NCI-H2171 treated with DMSO at 0.1 percent for 48 hours (cell line): ENCODE measurements at regions not wholly inside any gene's neighbourhood (a gene's known extent, or its start where the extent isn't known, plus 50 kb on each side); places are given as distances from the start of the nearest gene placed in this dataset.

ENCODE experiments used
- DNase-seq: peaks from one replicate; lab custom pipeline; 2025; lab: John Stamatoyannopoulos, UW

DNA sequence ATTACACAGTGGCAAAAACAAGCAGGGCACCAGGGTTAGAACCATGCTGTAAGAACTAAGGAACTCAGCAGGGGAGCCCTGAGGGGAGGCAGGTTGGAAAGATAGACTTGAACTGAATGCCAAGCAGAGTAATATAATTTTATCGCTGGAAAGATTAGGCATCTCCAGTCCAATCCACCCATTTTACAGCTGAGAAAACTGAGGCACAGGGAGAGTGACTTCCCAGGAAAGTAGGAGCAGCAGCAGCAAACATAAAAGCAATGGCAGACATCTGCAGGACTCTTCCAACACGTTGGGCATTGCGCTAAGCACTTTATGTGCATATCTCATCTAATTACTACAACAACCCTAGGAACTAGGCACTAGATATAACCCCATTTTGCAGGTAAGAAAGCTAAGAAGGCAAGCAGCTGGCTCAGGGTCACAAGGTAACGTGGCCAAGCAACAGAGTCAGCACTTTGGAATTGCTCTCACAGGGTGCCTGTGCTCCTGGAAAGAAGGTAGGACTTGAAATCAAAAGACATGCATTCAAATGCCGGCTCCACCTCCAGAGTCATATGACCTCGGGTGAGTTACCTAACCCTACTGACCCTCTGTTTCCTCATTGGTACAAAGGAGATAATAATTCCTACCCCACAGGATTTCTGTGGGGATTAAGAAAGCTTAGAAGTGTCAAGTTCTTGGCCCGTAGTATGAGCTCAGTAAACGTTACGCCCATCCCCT is 215.3 kb downstream of the BARX2 start:
- no peak for DNase-seq

DNA sequence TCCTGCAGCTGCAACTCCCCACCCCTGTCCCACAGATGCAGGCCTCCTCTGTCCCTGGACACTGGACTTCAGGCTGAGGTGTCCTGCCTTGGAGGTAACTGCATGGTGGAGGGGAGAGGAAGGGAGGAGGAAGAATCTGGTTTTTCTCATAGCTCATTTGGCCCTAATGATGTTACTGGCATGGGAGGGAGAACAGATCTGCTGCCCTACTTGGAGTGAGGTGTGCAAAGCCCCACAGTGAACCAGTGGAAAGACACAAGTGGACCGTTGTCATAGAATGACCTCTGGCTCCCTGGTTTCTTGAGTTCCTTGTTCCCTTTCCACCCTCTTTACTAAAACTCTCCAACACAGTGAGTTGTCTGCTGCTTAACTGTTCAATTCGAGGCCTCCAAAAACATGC is 215.9 kb downstream of the BARX2 start:
- DNase-seq = no peak

DNA sequence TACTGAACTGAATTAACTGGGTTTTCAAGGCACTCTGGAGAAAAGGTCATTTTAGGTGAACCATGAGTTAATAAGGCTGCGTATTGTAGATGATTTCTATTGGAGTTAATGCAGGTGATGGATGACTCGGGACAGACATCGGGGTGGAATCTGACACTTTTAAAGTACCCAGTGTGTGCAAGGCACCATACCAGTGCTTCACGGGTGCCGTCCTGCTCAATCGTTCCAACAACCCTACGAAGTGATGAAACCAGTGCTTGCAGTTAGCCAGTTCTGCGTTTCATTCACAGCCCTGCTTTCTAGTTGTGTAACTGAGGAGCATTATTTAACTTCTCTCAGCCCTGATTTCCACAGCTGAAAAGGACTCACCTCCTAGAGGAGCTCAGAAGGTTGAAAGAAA is 216.5 kb downstream of the BARX2 start:
- DNase-seq = no peak

DNA sequence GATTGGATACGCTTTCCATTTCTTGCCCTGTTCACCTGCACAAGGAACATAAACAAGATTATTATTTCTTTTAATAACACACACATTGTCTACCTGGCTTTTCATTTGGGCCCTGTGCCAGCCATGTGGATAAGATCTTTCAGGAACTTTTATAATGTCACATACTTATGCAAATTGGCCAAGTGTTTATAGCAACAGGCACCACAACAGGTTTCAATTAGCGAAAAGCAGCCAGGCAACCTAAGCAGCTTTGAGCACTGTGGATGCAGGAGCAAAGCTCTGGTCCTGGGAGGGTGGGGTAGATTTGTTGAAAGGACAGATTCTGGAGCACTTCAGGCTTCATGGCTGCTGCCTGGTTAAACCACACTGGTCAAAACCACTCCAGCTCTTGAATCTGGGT is 217.4 kb downstream of the BARX2 start:
- DNase-seq = no peak

DNA sequence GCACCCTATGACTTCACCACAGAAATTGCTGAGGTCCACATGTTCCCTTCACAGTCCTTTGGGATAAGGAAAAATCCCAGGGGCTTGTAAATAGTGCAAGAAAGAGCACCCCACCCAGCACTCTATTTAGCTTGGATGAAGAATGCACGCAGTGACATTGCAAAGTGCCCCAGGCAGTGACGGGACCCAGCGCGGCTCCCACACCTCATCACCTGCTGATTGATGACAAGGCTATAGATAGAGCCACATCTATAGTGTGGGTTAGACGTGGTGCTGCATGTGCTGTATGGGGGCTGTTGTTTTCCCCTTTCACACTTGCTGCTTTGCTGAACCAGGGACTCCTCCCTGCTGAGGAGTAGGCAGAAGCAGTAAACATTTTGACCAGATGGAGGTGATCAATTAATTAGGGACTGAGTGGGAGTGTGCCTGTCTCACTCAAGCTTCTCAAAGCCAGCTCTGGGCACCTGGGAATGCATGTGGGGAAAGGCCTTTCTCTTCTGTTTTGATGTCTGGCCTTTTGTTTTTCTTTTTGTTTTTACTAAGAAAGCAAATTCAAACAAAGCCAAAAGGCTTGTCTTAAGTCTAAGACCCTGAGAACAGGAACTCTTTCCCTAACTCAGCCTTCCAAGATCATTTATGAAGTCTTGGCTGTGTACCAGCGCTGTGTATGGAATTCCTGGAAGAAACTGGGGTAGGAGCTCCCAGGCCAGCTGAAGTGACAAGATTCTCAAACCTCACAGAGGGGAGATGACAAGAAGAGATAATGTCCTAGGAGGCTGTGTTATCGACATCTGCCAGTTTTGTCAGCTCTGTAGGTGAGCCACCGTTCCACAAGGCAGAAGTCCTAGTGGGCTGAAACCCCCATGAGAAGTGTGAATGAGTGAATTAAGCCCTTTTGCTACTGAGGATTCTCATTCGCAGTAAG is 219.7 kb downstream of the BARX2 start:
- DNase-seq = no peak

DNA sequence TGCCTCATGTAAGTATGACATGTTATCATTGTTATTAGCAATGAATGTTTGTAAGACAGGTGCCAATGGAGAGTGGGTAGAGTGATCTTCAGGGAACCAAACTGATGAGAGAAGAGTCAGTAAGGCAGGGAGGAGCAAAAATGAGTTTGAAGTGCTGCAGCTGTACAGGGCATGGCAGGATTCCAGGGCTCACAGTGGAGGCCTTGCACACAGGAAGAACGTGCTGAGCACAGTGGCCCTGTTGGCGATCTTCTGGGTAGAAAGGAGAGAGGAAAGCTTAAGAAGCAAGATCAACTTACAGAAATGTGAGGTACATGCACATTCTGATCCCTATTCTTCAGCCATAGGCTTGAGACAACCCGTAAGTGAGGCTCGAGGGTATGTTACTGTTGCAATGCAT is 219.3 kb upstream of the TMEM45B start:
- no peak for DNase-seq

DNA sequence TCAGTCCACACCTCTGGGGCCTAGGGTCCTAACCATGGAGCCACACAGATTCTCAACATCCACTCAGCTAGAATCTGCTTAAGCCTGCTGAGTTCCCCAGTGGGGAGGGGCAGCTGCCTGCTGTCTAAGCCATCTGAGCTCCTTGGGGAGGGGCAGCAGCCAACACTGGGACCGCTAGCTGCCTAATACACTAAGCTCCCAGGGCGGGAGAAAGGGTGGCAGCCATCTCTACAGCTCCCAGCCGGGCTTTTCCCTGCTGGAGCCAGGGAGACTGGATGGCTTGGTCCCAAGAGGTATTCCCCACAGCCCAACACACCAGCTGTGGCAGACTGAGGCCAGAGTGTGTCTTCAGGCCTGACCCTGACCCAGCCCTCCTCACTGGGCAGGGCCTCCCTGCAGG is 217.3 kb upstream of the TMEM45B start:
- no peak for DNase-seq

DNA sequence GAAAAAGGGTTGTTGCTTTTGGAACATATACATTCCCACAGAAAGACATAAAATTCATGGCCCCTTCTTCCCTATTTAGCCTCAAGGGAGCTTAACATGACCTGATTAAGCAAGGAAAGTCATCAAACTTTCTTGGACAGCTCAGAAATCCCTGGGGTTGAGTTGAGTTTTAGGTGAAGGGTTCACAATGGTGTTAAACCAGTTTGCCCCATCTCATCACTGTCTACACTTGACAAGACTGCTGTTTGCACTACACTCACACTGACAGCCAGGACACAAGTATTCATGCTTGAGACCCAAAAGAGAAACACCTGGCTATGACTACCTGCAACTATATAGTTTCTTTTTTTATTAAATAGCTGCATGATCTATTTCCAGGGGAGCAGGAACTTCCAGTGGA is 209.8 kb upstream of the TMEM45B start:
- DNase-seq = no peak

DNA sequence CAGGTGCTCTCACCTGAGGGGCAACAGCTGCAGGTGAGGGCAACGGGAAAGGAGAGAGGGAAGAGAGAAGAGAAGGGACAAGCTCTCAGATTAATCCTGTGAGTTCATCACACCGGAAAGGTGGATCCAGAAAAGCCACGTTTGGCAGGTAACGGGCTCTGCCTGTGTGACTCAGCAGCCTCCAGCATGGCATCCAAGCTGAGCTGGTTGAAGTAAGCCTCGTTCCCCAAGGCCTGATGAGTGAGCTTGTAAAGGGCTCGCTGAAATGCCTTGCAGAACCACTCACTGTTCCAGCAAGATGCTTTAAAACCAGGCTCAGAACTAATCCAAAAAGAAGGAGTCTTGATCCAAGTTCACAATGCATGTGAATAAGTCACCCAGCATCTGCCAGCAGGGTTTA is 206.9 kb upstream of the TMEM45B start:
- DNase-seq = no peak

DNA sequence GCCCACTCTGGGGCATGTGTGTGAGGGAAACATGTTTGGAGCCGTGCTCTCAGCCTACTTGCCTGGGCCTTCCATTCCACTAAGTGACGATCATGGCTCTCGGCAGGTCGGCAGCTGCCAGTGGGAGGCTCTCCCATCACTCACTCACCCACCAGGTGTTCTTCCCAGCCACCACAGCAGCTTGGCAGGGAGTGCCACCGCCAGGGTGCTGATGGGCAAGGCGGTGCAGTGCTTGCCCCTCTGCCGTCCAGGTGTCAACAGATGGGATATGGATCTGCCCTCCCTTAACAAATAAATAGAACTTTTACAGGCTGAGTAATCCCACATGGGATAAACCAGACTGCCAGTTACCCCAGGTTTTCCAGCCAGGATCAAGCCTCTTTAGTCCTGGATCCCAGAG is 205.5 kb upstream of the TMEM45B start:
- peak; percentile 4 for DNase-seq

DNA sequence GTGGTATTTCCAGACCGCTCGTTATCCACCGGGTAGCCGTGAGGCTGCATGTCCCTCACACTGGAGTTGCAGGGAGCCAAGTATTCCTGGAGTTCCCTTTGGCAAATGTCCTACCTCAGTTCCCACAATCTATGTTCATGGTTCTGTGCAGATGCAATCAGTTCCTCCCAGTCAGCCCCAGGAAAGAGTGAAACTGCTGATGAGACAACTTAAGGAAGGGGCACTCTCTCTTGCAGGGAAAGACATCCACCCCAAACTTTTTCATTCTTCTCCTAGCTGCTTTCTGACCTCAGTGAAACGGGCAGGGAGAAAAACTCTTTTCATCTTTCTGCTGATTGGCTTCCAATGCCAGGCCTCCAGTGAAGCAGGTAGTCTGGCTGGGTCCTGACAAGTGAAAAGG is 205.1 kb upstream of the TMEM45B start:
- DNase-seq = no peak

DNA sequence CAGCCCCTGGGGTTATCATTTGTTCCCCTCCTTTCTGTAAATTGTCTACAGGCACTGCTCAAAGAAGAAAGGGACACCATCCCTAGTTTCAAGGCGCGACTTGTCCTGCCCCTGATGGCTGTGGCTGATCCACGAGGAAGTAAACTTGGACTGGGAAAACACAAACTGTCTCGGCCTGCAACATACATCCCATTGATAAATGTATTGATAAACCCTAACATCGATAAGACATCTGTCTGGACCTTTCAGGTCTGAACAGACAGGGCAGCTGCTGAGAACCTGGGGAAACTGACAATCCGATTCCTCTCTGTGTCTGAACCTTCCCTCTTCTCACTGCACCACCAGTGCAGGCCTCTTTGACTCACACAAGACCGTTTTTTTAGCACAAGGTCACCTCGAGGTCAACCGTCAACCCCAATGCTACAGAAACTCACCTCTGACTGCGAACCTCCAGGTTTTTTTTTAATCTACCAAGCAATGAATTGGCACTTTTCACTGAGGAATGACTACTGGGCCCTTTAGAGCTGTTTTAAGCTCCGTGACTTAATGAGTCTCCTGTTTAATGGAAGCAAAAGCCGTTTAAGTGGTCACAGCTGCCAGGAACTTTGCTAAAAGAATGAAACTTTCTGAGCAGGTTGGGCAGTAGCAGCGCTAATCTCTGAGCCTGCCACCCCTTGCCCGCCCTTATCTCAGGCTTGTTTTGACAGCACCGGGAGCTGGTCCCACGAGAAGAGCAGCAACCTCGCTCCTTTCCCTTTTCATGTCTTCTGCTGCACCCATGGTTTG is 203.8 kb upstream of the TMEM45B start:
- no peak for DNase-seq

DNA sequence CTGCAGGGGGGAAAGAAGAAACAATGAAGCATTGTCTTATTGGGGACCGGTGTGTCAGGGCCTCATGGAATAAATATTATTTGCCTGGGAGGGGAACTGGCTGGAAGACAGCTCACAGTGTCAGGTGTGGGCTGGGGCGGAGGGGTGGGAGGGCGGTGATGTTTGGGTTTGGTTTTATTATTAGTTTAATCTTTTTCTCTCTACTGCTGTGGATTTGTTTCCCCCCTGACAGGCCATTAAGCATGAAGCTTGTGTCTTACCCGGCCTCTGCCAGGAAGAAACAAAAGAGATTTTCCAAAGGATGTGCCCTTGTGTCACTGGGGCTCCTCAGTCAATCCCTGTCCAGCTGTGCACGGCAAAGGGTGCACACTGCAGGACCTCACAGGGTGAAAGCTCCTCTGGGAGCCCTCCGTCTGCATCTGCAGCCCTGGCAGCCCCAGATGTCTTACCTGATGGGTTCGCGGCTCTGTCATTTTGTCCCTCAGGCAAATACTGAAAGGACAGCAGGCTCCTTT is 203.1 kb upstream of the TMEM45B start:
- DNase-seq = no peak

DNA sequence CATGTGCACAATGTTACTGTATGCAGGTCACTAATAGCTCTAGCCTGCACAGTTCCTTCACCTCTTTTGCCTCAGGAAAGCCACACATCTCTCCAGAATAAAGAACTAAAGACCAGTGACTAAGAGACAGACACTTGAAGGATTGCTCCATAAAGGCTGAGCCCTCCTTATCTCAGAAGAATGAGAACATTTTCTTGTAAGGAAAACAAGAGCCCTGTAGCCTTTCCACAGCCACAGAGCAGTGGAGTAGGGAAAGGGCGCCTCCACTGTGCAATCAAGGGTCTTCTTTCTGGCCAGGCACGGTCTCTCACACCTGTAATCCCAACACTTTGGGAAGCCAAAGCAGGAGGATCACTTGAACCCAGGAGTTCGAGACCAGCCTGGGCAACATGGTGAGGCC is 202.6 kb upstream of the TMEM45B start:
- DNase-seq = no peak

DNA sequence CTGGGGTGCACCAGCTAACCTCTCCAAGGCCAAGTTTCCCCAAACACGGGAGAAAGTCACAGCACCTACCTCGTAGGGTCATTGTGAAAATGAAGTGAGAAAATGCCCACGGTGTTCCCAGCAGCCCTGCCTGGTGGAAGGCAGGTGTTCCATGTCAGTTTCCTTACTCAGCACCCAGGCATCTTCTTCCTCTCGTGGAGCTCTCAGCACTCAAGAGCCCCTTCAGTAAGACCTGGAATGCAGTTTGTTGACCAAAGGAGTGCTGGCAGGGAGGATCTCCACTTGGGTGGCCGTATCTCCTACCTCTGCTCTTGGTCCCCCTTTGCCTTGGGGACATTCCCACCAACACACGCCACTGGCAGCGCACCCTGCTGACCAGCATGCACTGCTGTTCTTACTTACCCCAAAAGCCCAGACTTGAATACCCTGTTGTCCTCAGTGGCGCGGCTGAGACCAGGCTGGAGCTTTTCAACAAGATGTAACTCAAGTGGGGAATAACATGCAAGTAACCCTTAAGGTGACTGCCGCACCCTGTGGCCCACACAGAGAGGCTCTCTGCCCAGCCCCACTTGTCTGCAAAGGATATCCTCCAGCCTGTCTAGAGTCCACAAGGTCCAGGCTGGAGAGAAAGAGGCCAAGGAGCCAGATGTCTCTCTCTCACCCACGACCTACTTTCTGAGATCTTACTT is 201.2 kb upstream of the TMEM45B start:
- DNase-seq = no peak

DNA sequence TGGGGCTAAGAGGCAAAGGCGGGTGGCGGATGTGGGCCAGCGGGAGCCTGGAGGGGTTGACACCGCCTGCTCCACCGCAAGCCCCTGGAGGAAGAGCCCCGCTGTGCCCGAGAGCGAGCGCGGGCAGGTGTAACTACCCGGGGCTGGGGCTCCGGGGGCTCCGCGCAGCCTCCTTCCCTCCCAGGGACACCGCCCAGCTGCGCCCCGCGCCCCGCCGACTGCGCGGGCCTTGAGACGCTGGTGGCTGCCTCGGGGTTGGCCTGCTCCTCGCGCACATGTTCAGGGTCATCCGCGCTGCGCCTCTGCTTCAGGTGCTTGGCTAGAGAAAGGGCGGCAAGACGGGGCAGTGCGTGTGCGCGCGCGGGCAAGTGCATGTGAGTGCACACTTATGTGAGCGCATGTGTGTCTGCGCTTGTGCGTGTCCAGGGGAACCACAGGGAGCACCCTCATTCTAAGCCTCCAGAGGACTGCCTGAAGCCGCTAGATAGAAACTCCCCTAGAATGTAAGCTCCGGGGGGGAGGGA is 197.5 kb upstream of the TMEM45B start:
- no peak for DNase-seq

DNA sequence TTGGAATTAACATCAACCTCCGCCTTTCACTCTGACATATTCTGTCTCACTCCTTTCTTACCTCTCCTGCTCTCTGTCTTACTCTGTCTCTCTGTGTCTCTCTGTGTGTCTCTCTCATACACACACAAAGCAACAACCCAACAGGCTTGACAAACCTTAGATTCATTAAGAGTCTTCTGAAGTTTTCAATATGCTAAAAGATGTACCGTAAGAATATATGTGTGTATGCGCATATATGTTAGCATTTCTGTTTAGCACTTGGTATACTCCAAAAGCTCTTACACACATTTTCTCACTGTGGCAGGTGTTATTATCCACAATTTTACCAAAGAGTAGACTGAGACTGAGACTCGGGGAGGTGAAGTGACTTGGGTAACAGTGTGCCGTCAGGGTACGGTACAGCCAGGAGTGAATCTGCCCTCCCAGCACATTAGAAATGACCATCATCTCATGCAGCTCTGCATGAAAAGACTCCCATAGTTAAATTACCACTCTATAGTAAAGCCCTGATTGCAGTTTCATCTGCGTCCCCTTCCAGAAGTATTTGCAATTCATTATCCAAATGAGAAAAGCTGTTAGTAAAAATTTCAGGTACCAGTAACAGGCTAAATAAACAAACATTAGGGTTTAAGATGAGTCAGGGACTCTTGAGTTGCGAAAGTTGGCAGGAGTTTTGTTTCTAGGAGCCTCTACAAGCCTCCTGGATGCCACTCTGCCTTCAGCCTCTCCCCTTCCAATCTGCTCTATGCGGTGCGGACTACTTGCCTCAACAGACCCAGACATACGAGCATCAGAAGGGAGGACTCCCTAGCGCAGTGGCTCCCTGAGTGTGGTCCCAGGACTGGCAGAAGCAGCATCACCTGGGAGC is 195.2 kb upstream of the TMEM45B start:
- no peak for DNase-seq

DNA sequence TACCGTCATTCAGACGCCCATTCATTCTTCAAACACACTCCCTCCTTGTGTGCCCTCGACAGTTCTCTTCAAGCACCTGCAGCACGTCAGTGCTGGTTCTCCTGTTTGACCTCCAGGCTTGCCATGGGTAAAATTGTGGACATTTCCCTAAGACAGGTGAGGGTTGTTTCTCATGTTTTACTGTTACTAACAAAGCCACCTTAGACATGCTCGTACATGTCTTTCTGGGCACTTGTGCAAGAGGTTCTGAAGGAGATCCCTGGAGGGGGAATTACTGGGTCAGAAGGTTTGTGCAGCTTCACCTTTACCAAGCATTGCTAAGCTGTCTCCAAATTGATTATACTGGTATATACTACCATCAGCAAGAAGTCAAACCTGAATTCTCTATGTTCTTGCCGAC is 189.7 kb upstream of the TMEM45B start:
- no peak for DNase-seq

DNA sequence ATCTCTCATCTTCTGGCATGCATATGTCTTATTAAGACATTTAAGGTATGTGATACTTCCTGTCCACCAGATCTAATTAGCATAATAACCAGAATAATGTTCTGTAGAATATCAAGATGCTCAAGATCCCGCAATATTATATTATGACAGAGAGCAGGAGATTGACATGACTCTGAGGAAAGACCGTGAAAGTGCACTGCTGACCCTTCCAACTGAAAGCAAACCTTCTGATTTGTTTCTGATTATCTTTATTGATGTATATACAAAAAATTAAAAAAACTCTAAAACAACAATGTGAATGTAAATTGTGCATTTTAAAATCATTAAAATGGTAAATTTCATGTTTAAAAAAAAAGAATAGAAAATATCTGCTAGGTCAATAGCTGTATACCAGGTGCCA is 184.4 kb upstream of the TMEM45B start:
- DNase-seq = no peak

DNA sequence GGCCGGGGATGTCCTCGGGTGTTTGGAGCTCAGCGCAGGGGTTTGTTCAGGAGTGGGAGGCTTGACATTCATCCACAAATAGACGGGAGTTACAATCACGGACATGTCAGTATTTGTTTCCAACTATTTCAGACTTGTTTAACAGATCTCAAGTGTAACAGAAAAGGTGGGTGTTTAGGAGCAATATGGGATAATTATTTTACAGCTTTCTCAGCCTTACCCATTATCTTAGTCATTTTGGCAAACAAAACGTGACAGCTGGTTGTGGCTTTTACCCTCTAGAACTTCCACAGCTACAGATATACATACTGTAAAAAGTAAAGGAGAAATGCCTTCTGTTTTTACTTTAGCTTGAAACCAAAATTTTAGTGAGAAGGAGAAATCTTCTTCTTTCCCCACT is 178.7 kb upstream of the TMEM45B start:
- DNase-seq = no peak

DNA sequence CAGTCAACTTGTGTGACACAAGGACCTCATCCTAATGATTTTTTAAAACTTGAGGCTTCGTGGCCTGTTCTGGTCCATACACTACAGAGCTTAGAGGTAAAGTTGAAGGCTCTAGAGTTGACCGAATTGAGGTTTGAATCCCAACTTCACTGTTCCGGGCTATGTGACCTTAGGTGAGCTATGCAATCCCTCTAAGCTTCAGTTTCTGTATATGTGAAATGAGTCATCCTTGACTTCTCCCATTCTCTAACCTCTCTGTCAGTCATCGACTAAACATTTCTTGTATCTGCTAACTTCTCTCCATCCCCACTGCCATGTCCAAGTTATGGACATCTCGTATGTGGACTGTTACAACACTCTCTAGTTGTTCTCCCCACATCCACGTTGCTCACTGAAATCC is 178.2 kb upstream of the TMEM45B start:
- no peak for DNase-seq
